K562 (cell line): ENCODE measurements at regions not wholly inside any gene's neighbourhood (a gene's known extent, or its start where the extent isn't known, plus 50 kb on each side); places are given as distances from the start of the nearest gene placed in this dataset.

Experiments
- ATAC-seq: fragments of 200-7000 bp; cut with Tn5 transposase; 3 replicates; pipeline ENCODE4 v1.9.1; 2020; ENCODE audit warnings: moderate library complexity
- BruUV-seq: library from RNA; stranded (reverse); fragments of 400-500 nt; replicated peaks from 2 replicates; lab custom pipeline; 2021; lab: Mats Ljungman, UMichigan
- CTCF ChIA-PET: fragments of 300-600 bp; formaldehyde crosslinking; extraction: SDS; loops from one replicate; lab custom pipeline; 2021; ENCODE audit warnings: low intra/inter-chr PET ratio; lab: Yijun Ruan, JAX
- POLR2A ChIA-PET: fragments of 300-600, 350-650 bp; sonication (Branson Sonifier 250); formaldehyde crosslinking; extraction: SDS; loops from one replicate; lab custom pipeline; 2021; ENCODE audit warnings: antibody characterized with exemption, inconsistent platforms; lab: Yijun Ruan, JAX
- DNase-seq, 4 experiments: peaks; one replicate each; pipeline versions ENCODE4 v3.0.0 to v3.0.0-alpha.2; 2011 to 2018; ENCODE audit warnings: low spot score in 3 of 4, mixed read lengths in 3 of 4; ENCODE audit errors: extremely low read depth in 1 of 4
- FAIRE-seq: peaks from 2 replicates; lab custom pipeline; 2011; peaks lifted over from hg19 to GRCh38; lab: Jason Lieb, UNC
- H2AFZ ChIP-seq: 2 replicates; pipeline ENCODE4 v1.6.0; 2011; ENCODE audit warnings: low read depth, low read length, control low read depth, inconsistent platforms
- H3K27ac ChIP-seq: fragments of 200-600 bp; 3 replicates; pipeline ENCODE4 v1.8.0; 2011; ENCODE audit warnings: low read depth, mild to moderate bottlenecking, control low read depth, inconsistent platforms, low read length, moderate library complexity, mixed read lengths; ENCODE audit errors: extremely low read depth
- H3K27me3 ChIP-seq, 2 experiments: fragments of 300-600 bp in 1 of 2; 2 replicates in 1 of 2; 3 replicates in 1 of 2; pipeline versions ENCODE4 v1.6.0 to v1.8.0; 2011; ENCODE audit warnings: inconsistent platforms in 2 of 2, low read length in 2 of 2, mild to moderate bottlenecking in 1 of 2, mixed read lengths in 1 of 2, moderate library complexity in 1 of 2; ENCODE audit not compliant: control insufficient read depth in 2 of 2, insufficient read depth in 2 of 2
- H3K36me3 ChIP-seq: fragments of 300-600 bp; 3 replicates; pipeline ENCODE4 v1.8.0; 2011; ENCODE audit warnings: mild to moderate bottlenecking, low read length, inconsistent platforms; ENCODE audit not compliant: control insufficient read depth, insufficient read depth
- H3K4me1 ChIP-seq, 2 experiments: fragments of 200-600 bp in 1 of 2; replicated peaks in 1 of 2; 2 replicates in 1 of 2; 3 replicates in 1 of 2; pipeline versions ENCODE4 v1.5.1 to v1.8.0; 2011; ENCODE audit warnings: inconsistent platforms in 2 of 2, low read length in 2 of 2, mild to moderate bottlenecking in 1 of 2, mixed read lengths in 1 of 2, moderate library complexity in 1 of 2; ENCODE audit not compliant: control insufficient read depth in 2 of 2, insufficient read depth in 2 of 2
- H3K4me2 ChIP-seq: 2 replicates; pipeline ENCODE4 v1.6.1; 2011; ENCODE audit warnings: low read length, control low read depth, inconsistent platforms, mixed read lengths; ENCODE audit not compliant: insufficient read depth
- H3K4me3 ChIP-seq: fragments of 200-600 bp; sonication (generic), shearing (Covaris generic); 2 replicates; pipeline ENCODE4 v1.5.1; 2016; ENCODE audit warnings: control low read depth, inconsistent platforms
- H3K79me2 ChIP-seq: fragments of 200-600 bp; 3 replicates; pipeline ENCODE4 v1.8.0; 2011; ENCODE audit warnings: low read length, inconsistent platforms; ENCODE audit not compliant: control insufficient read depth, insufficient read depth
- H3K9ac ChIP-seq, 2 experiments: 2 replicates each; pipeline versions ENCODE4 v1.6.0 to v1.6.1; 2011; ENCODE audit warnings: low read depth in 2 of 2, low read length in 2 of 2, control low read depth in 1 of 2, inconsistent platforms in 1 of 2, mild to moderate bottlenecking in 1 of 2, mixed read lengths in 1 of 2; ENCODE audit not compliant: insufficient read depth in 1 of 2
- H3K9me1 ChIP-seq: one replicate; pipeline ENCODE4 v1.6.0; 2011; ENCODE audit warnings: inconsistent platforms, mild to moderate bottlenecking, low read length, moderate library complexity; ENCODE audit not compliant: control insufficient read depth, insufficient read depth
- H3K9me3 ChIP-seq: replicated peaks from 2 replicates; pipeline ENCODE4 v1.5.1; 2011; ENCODE audit warnings: low read depth, low read length, inconsistent platforms; ENCODE audit not compliant: control insufficient read depth, insufficient read depth
- H4K20me1 ChIP-seq: replicated peaks from 2 replicates; pipeline ENCODE4 v1.6.1; 2011; ENCODE audit warnings: low read length, inconsistent platforms, mixed read lengths; ENCODE audit not compliant: control insufficient read depth, insufficient read depth
- HDGF ChIP-seq: fragments of 450-650 bp; IDR thresholded peaks from 2 replicates; pipeline ENCODE4 v1.6.1; 2016
- HNRNPH1 ChIP-seq: fragments of 200-400 bp; formaldehyde crosslinking; optimal IDR thresholded peaks from 2 replicates; pipeline ENCODE3; 2017; ENCODE audit warnings: low read depth, mild to moderate bottlenecking, low read length, moderate library complexity
- LARP7 ChIP-seq: fragments of 450-650 bp; IDR thresholded peaks from 2 replicates; pipeline ENCODE4 v1.6.1; 2016
- LCOR ChIP-seq: sonication (generic); formaldehyde crosslinking; IDR thresholded peaks from 2 replicates; pipeline ENCODE4 v1.8.0; 2022; ENCODE audit warnings: mild to moderate bottlenecking, missing genetic modification reagents
- NR1H2 ChIP-seq: sonication (generic); formaldehyde crosslinking; IDR thresholded peaks from 2 replicates; pipeline ENCODE4 v1.4.0; 2020; ENCODE audit warnings: mild to moderate bottlenecking, missing genetic modification reagents
- SIX5 ChIP-seq, 2 experiments: IDR thresholded peaks; 2 replicates each; pipeline ENCODE4 v1.6.1; 2011; ENCODE audit warnings: low read length in 2 of 2, borderline replicate concordance in 1 of 2, low read depth in 1 of 2, mild to moderate bottlenecking in 1 of 2, moderate library complexity in 1 of 2; ENCODE audit not compliant: insufficient read depth in 1 of 2
- SRSF9 ChIP-seq: fragments of 200-400 bp; formaldehyde crosslinking; IDR thresholded peaks from 2 replicates; pipeline ENCODE4 v1.6.1; 2017; ENCODE audit warnings: low read depth, low read length, borderline replicate concordance
- TCF7L2 ChIP-seq: fragments of 150-350 bp; IDR thresholded peaks from 2 replicates; pipeline ENCODE4 v1.6.1; 2016; ENCODE audit warnings: low read depth, mild to moderate bottlenecking, low read length, moderate library complexity
- USF2 ChIP-seq: sonication (generic); formaldehyde crosslinking; IDR thresholded peaks from 2 replicates; pipeline ENCODE4 v1.5.0; 2020; ENCODE audit warnings: missing genetic modification reagents
- ZNF76 ChIP-seq: fragments of 250-450 bp; sonication (Bioruptor Pico); IDR thresholded peaks from 2 replicates; pipeline ENCODE4 v1.4.0; 2020; ENCODE audit warnings: mild to moderate bottlenecking, moderate library complexity, borderline replicate concordance
- WGBS: fragments of 100-300 bp; shearing (Covaris generic); methylation state at CpG from one replicate; pipeline ENCODE4 v1.1.6; 2016; ENCODE audit warnings: low coverage, mixed read lengths; ENCODE audit not compliant: insufficient coverage; ENCODE audit errors: missing lambda C conversion rate; 5-methylcytosine and 5-hydroxymethylcytosine counted together
- in situ Hi-C: fragments of 300-500 bp; cut with MboI; formaldehyde crosslinking; loops from 4 replicates; pipeline ENCODE4 v1.15.0; 2018; ENCODE audit warnings: inconsistent platforms, mixed read lengths
- intact Hi-C: fragments of 100-400 bp; cut with micrococcal nuclease; formaldehyde crosslinking; loops from 2 replicates; pipeline ENCODE4 v1.14.2; 2022

- TF ChIP-seq TCF7L2 (no peak), USF2 (CRISPR knock-in tag) (no peak), ZNF76 (CRISPR knock-in tag) (no peak), NR1H2 (CRISPR knock-in tag) (no peak), SRSF9 (no peak), LARP7 (no peak), HDGF (no peak), LCOR (CRISPR knock-in tag) (no peak), HNRNPH1 (no peak), SIX5 (IDR thresholded peaks at IDR 0.05; ENCODE audit: borderline replicate concordance in 1 of 2, insufficient read depth in 1 of 2, low read depth in 1 of 2, low read length in 2 of 2) (no peak)
- intact Hi-C loops, result no loop called here
- in situ Hi-C loops, result no loop called here
- H3K9me1 ChIP-seq, result no peaks in the 10 kb centered on the region
- FAIRE-seq, result no peak
- H3K36me3 ChIP-seq, result no peaks in the 10 kb centered on the region
- no peak overlapping the region for H3K4me3 ChIP-seq
- no peaks in the 10 kb centered on the region for H3K4me1 ChIP-seq
- ChIA-PET CTCF (no interaction called here), POLR2A (no interaction called here)
- WGBS, result 5% methylated on average over 1 of the region's 1 CpG
- H3K9me3 ChIP-seq, result no peaks in the 10 kb centered on the region
- ATAC-seq, result no peak
- no TSS peak for BruUV-seq
- H3K4me2 ChIP-seq, result no peak overlapping the region
- no peak overlapping the region for H3K9ac ChIP-seq
- no peak for DNase-seq
- H3K79me2 ChIP-seq, result no peaks in the 10 kb centered on the region
- no peaks in the 10 kb centered on the region for H3K27me3 ChIP-seq
- no peak overlapping the region for H2AFZ ChIP-seq
- no peaks in the 10 kb centered on the region for H4K20me1 ChIP-seq
- no peak overlapping the region for H3K27ac ChIP-seq
Measured at GRCh38 chr6:144395826-144396225, 110.7 kb downstream of the UTRN start.
